NT2/D1 (cell line): ENCODE measurements at regions not wholly inside any gene's neighbourhood (a gene's known extent, or its start where the extent isn't known, plus 50 kb on each side); places are given as distances from the start of the nearest gene placed in this dataset.

Experiments
- YY1 ChIP-seq: IDR thresholded peaks from 2 replicates; pipeline ENCODE4 v1.6.1; 2011; ENCODE audit not compliant: insufficient read length, insufficient read depth
- ZNF274 ChIP-seq: IDR thresholded peaks from 2 replicates; pipeline ENCODE4 v1.6.1; 2011; ENCODE audit warnings: mild to moderate bottlenecking, low read depth, low read length

- TF ChIP-seq YY1 (no peak), ZNF274 (no peak)
Observed at GRCh38 chr2:57937456-57937855, 109.2 kb upstream of the VRK2 start.
